HepG2 (cell line): ENCODE measurements at regions not wholly inside any gene's neighbourhood (a gene's known extent, or its start where the extent isn't known, plus 50 kb on each side); places are given as distances from the start of the nearest gene placed in this dataset.

Experiments
- ATAC-seq: fragments of 200-7000 bp; cut with Tn5 transposase; 3 replicates; pipeline ENCODE4 v1.9.1; 2020; ENCODE audit warnings: mild to moderate bottlenecking, moderate library complexity
- BruUV-seq: library from RNA; stranded (reverse); fragments of 400-500 nt; replicated peaks from 2 replicates; lab custom pipeline; 2021; lab: Mats Ljungman, UMichigan
- CTCF ChIA-PET: fragments of 300-600 bp; formaldehyde crosslinking; extraction: SDS; loops from one replicate; lab custom pipeline; 2021; ENCODE audit warnings: low total read pairs, inconsistent platforms, low intra/inter-chr PET ratio; lab: Yijun Ruan, JAX
- POLR2A ChIA-PET: fragments of 350-600 bp; sonication (Branson Sonifier 250); formaldehyde crosslinking; loops from one replicate; lab custom pipeline; 2020; ENCODE audit warnings: antibody characterized with exemption, inconsistent platforms; lab: Yijun Ruan, JAX
- DNase-seq: peaks from one replicate; pipeline ENCODE4 v3.0.0-alpha.2; 2015; ENCODE audit warnings: low spot score
- FAIRE-seq: peaks from 3 replicates; lab custom pipeline; 2011; peaks lifted over from hg19 to GRCh38; lab: Jason Lieb, UNC
- H2AFZ ChIP-seq: one replicate; pipeline ENCODE4 v1.6.1; 2011; ENCODE audit warnings: low read length, inconsistent platforms
- H3K27ac ChIP-seq: fragments of 300-600 bp; 3 replicates; pipeline ENCODE4 v1.8.0; 2011; ENCODE audit warnings: mixed run types, mild to moderate bottlenecking, mixed read lengths, low read length, inconsistent platforms; ENCODE audit not compliant: insufficient read depth; ENCODE audit errors: extremely low read length
- H3K27me3 ChIP-seq, 2 experiments: fragments of 200-600 bp in 1 of 2; 2 replicates in 1 of 2; 3 replicates in 1 of 2; pipeline versions ENCODE4 v1.6.0 to v1.8.0; 2011; ENCODE audit warnings: low read length in 2 of 2, mild to moderate bottlenecking in 2 of 2, moderate library complexity in 2 of 2, inconsistent platforms in 1 of 2; ENCODE audit not compliant: insufficient read depth in 2 of 2, control insufficient read depth in 1 of 2
- H3K36me3 ChIP-seq, 2 experiments: fragments of 200-600 bp in 1 of 2; replicated peaks in 1 of 2; 2 replicates in 1 of 2; 3 replicates in 1 of 2; pipeline versions ENCODE4 v1.5.1 to v1.8.0; 2011; ENCODE audit warnings: low read length in 2 of 2, inconsistent platforms in 1 of 2; ENCODE audit not compliant: insufficient read depth in 2 of 2, control insufficient read depth in 1 of 2
- H3K4me1 ChIP-seq: 2 replicates; pipeline ENCODE4 v1.5.1; 2012; ENCODE audit warnings: low read length, inconsistent platforms; ENCODE audit not compliant: insufficient read depth
- H3K4me2 ChIP-seq: 2 replicates; pipeline ENCODE4 v1.6.0; 2011; ENCODE audit warnings: low read depth, low read length, inconsistent platforms
- H3K4me3 ChIP-seq, 3 experiments: fragments of 200-600 bp in 1 of 3; sonication (generic), shearing (Covaris generic) in 1 of 3; replicated peaks in 1 of 3; 2 replicates each; pipeline ENCODE4 v1.5.1; 2011 to 2016; ENCODE audit warnings: low read length in 3 of 3, inconsistent platforms in 2 of 3, low read depth in 2 of 3, mild to moderate bottlenecking in 2 of 3, control low read depth in 1 of 3, mixed read lengths in 1 of 3; ENCODE audit not compliant: insufficient read depth in 1 of 3
- H3K79me2 ChIP-seq: one replicate; pipeline ENCODE4 v1.6.1; 2011; ENCODE audit warnings: low read length, inconsistent platforms; ENCODE audit not compliant: insufficient read depth
- H3K9ac ChIP-seq: 2 replicates; pipeline ENCODE4 v1.6.0; 2011; ENCODE audit warnings: mild to moderate bottlenecking, low read depth, low read length, inconsistent platforms; ENCODE audit not compliant: insufficient read depth
- H3K9me3 ChIP-seq: 2 replicates; pipeline ENCODE4 v1.5.1; 2012; ENCODE audit warnings: mild to moderate bottlenecking, low read length
- H4K20me1 ChIP-seq: 2 replicates; pipeline ENCODE4 v1.6.0; 2011; ENCODE audit warnings: inconsistent platforms, mild to moderate bottlenecking, low read length, moderate library complexity; ENCODE audit not compliant: insufficient read depth
- GFI1 ChIP-seq: sonication (generic); formaldehyde crosslinking; IDR thresholded peaks from 2 replicates; pipeline ENCODE4 v1.5.0; 2020; ENCODE audit warnings: missing genetic modification reagents, mild to moderate bottlenecking, borderline replicate concordance
- MTF1 ChIP-seq: sonication (generic); formaldehyde crosslinking; IDR thresholded peaks from 2 replicates; pipeline ENCODE4 v1.5.0; 2020; ENCODE audit warnings: missing genetic modification reagents
- SRF ChIP-seq: IDR thresholded peaks from 2 replicates; pipeline ENCODE4 v1.6.1; 2011; ENCODE audit warnings: mild to moderate bottlenecking, low read depth, low read length, moderate library complexity
- ZNF12 ChIP-seq: sonication (generic); formaldehyde crosslinking; IDR thresholded peaks from 2 replicates; pipeline ENCODE4 v1.5.0; 2020; ENCODE audit warnings: missing genetic modification reagents
- ZNF121 ChIP-seq: sonication (generic); formaldehyde crosslinking; IDR thresholded peaks from 2 replicates; pipeline ENCODE4 v1.5.0; 2020; ENCODE audit warnings: mild to moderate bottlenecking, missing genetic modification reagents
- ZNF33A ChIP-seq: sonication (generic); formaldehyde crosslinking; IDR thresholded peaks from 2 replicates; pipeline ENCODE4 v1.5.1; 2020; ENCODE audit warnings: missing genetic modification reagents, mild to moderate bottlenecking, moderate library complexity, borderline replicate concordance
- ZNF430 ChIP-seq: sonication (generic); formaldehyde crosslinking; IDR thresholded peaks from 2 replicates; pipeline ENCODE4 v1.9.0; 2021; ENCODE audit warnings: mild to moderate bottlenecking, missing genetic modification reagents
- ZNF615 ChIP-seq: sonication (generic); formaldehyde crosslinking; IDR thresholded peaks from 2 replicates; pipeline ENCODE4 v1.5.0; 2020; ENCODE audit warnings: mild to moderate bottlenecking, missing genetic modification reagents, borderline replicate concordance
- ZNF644 ChIP-seq: IDR thresholded peaks from 2 replicates; pipeline ENCODE4 v1.6.1; 2016; ENCODE audit warnings: low read depth
- ZNF790 ChIP-seq: sonication (generic); formaldehyde crosslinking; IDR thresholded peaks from 2 replicates; pipeline ENCODE4 v1.8.0; 2022; ENCODE audit warnings: missing genetic modification reagents, mild to moderate bottlenecking, borderline replicate concordance
- ZSCAN30 ChIP-seq: sonication (generic); formaldehyde crosslinking; IDR thresholded peaks from 2 replicates; pipeline ENCODE4 v1.5.0; 2020; ENCODE audit warnings: mild to moderate bottlenecking, missing genetic modification reagents
- WGBS: methylation state at CpG from one replicate; pipeline ENCODE4 v1.1.6; 2017; ENCODE audit warnings: low lambda C conversion rate; 5-methylcytosine and 5-hydroxymethylcytosine counted together
- in situ Hi-C: cut with HindIII; loops from 2 replicates; pipeline ENCODE4 v1.10.0; 2017; ENCODE audit warnings: low pct_unique_long_range_greater_than_20kb; ENCODE audit not compliant: extremely low pct_ligation_motif_present
- intact Hi-C: fragments of 100-400 bp; cut with micrococcal nuclease; formaldehyde crosslinking; loops from one replicate; pipeline ENCODE4 v1.10.0; 2022; ENCODE audit not compliant: unreplicated experiment
- TF ChIP-seq, protein P1 (sequence below): sonication (generic); formaldehyde crosslinking; conservative IDR thresholded peaks from 2 replicates; pipeline ENCODE4 v1.8.0; 2022; ENCODE audit warnings: mild to moderate bottlenecking, moderate library complexity, missing genetic modification reagents
- TF ChIP-seq, protein P2 (sequence below): sonication (generic); formaldehyde crosslinking; IDR thresholded peaks from 2 replicates; pipeline ENCODE4 v1.4.0; 2020; ENCODE audit warnings: missing genetic modification reagents

DNA sequence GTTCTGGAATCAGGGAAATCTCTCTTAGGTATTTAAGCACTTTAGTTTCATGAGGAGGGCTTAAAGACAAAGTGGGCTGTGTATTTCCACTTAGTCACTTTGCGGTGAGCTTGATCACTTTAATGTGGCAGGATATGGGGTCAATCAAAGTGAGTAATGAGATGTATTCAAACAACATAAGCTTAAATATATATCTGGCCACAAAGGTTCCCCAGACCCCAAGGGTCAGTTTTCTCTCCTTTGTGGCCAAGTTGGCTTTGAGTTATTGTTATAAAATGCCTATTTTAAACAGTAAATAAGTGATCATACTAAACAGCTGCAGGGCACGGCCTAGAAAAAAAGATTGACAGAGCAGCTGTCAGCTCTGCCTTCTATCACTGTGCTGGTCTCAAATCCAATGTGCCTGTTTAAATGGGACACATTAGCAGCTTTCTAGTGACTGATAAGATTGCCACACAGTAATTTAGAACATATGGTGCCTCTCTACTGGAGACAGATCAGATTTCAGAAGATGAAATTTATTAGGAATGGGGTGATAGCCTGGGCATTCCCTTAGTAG is 363.9 kb downstream of the AGTPBP1 start:
- intact Hi-C loops (no loop called here), in situ Hi-C loops (no loop called here)
- no peak overlapping the region for H3K4me3 ChIP-seq
- no peak overlapping the region for H2AFZ ChIP-seq
- H3K27ac ChIP-seq: no peak overlapping the region
- no peak for ATAC-seq
- H3K27me3 ChIP-seq: no peaks in the 10 kb centered on the region
- H3K79me2 ChIP-seq: no peaks in the 10 kb centered on the region
- H3K36me3 ChIP-seq: no peaks in the 10 kb centered on the region
- H3K4me2 ChIP-seq: no peak overlapping the region
- BruUV-seq: no TSS peak
- H3K9ac ChIP-seq: no peak overlapping the region
- DNase-seq: no peak
- no peaks in the 10 kb centered on the region for H3K9me3 ChIP-seq
- ChIA-PET POLR2A (no interaction called here), CTCF (no interaction called here)
- FAIRE-seq: no peak
- H4K20me1 ChIP-seq: no peaks in the 10 kb centered on the region
- no peaks in the 10 kb centered on the region for H3K4me1 ChIP-seq
- no peak for TF ChIP-seq ZSCAN30 (CRISPR knock-in tag)
- TF ChIP-seq ZNF121 (CRISPR knock-in tag): no peak
- TF ChIP-seq MTF1 (CRISPR knock-in tag): no peak
- TF ChIP-seq, protein P1, sequence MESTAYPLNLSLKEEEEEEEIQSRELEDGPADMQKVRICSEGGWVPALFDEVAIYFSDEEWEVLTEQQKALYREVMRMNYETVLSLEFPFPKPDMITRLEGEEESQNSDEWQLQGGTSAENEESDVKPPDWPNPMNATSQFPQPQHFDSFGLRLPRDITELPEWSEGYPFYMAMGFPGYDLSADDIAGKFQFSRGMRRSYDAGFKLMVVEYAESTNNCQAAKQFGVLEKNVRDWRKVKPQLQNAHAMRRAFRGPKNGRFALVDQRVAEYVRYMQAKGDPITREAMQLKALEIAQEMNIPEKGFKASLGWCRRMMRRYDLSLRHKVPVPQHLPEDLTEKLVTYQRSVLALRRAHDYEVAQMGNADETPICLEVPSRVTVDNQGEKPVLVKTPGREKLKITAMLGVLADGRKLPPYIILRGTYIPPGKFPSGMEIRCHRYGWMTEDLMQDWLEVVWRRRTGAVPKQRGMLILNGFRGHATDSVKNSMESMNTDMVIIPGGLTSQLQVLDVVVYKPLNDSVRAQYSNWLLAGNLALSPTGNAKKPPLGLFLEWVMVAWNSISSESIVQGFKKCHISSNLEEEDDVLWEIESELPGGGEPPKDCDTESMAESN (CRISPR knock-in tag): no peak
- TF ChIP-seq SRF: no peak
- WGBS: 0% methylated on average over 2 of the region's 2 CpGs

DNA sequence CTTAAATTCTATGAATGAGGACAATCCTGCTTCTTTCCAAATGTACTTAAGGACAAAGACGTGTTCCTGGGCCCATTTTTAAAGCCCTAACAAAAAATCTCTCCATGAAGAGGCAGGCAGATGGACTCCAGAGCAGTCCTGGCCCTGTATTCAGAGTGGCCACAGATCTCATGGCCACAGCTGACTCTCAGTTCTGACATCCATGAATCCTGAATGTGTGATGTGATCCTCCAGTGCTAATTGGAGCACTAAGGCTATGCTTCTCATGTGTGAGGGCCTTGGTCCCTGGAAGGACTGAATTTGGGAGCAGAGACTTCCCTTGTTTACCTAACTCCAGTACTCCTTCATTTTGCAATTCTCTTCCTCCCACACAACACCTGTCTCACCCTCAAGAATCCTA is 373.0 kb downstream of the AGTPBP1 start:
- Histone ChIP-seq H3K27me3 (no peaks in the 10 kb centered on the region), H2AFZ (no peak overlapping the region), H3K4me3 (no peak overlapping the region), H3K9ac (no peak overlapping the region), H3K27ac (no peak overlapping the region), H3K36me3 (no peaks in the 10 kb centered on the region), H3K9me3 (no peaks in the 10 kb centered on the region), H3K4me2 (no peak overlapping the region), H4K20me1 (no peaks in the 10 kb centered on the region), H3K79me2 (no peaks in the 10 kb centered on the region), H3K4me1 (no peaks in the 10 kb centered on the region)
- no CpG with 5 or more reads among the region's 1 CpG for WGBS
- POLR2A ChIA-PET: no interaction called here
- DNase-seq: no peak
- CTCF ChIA-PET: no interaction called here
- no peak for ATAC-seq
- in situ Hi-C loops (no loop called here), intact Hi-C loops (no loop called here)
- no peak for FAIRE-seq
- no TSS peak for BruUV-seq
- TF ChIP-seq ZNF12 (CRISPR knock-in tag): no peak
- no peak for TF ChIP-seq ZNF615 (CRISPR knock-in tag)
- TF ChIP-seq ZNF33A (CRISPR knock-in tag): no peak
- TF ChIP-seq, protein P2, sequence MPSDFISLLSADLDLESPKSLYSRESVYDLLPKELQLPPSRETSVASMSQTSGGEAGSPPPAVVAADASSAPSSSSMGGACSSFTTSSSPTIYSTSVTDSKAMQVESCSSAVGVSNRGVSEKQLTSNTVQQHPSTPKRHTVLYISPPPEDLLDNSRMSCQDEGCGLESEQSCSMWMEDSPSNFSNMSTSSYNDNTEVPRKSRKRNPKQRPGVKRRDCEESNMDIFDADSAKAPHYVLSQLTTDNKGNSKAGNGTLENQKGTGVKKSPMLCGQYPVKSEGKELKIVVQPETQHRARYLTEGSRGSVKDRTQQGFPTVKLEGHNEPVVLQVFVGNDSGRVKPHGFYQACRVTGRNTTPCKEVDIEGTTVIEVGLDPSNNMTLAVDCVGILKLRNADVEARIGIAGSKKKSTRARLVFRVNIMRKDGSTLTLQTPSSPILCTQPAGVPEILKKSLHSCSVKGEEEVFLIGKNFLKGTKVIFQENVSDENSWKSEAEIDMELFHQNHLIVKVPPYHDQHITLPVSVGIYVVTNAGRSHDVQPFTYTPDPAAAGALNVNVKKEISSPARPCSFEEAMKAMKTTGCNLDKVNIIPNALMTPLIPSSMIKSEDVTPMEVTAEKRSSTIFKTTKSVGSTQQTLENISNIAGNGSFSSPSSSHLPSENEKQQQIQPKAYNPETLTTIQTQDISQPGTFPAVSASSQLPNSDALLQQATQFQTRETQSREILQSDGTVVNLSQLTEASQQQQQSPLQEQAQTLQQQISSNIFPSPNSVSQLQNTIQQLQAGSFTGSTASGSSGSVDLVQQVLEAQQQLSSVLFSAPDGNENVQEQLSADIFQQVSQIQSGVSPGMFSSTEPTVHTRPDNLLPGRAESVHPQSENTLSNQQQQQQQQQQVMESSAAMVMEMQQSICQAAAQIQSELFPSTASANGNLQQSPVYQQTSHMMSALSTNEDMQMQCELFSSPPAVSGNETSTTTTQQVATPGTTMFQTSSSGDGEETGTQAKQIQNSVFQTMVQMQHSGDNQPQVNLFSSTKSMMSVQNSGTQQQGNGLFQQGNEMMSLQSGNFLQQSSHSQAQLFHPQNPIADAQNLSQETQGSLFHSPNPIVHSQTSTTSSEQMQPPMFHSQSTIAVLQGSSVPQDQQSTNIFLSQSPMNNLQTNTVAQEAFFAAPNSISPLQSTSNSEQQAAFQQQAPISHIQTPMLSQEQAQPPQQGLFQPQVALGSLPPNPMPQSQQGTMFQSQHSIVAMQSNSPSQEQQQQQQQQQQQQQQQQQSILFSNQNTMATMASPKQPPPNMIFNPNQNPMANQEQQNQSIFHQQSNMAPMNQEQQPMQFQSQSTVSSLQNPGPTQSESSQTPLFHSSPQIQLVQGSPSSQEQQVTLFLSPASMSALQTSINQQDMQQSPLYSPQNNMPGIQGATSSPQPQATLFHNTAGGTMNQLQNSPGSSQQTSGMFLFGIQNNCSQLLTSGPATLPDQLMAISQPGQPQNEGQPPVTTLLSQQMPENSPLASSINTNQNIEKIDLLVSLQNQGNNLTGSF: no peak
- no peak for TF ChIP-seq ZNF644 (CRISPR knock-in tag)
- TF ChIP-seq ZNF790 (CRISPR knock-in tag): no peak
- no peak for TF ChIP-seq ZNF430 (CRISPR knock-in tag)
- no peak for TF ChIP-seq GFI1 (CRISPR knock-in tag)
